HG03460 (cell line): ENCODE measurements at regions not wholly inside any gene's neighbourhood (a gene's known extent, or its start where the extent isn't known, plus 50 kb on each side); places are given as distances from the start of the nearest gene placed in this dataset.
A peak's percentile ranks its signal among the peaks of the same experiment; 100 is the strongest.
"Not testable (repeated sequence)": the region's sequence is repeated elsewhere in the genome, so short reads cannot be mapped to it uniquely, and the experiment has no call there.

Experiments used
- ATAC-seq: cut with Tn5 transposase; IDR thresholded peaks from one replicate; pipeline ENCODE4 v1.9.1; 2021; ENCODE audit not compliant: unreplicated experiment

GRCh38 chr12:90515199-90516175 lies 439.5 kb downstream of the CCER1 start:
- peak; percentile 96 for ATAC-seq

DNA sequence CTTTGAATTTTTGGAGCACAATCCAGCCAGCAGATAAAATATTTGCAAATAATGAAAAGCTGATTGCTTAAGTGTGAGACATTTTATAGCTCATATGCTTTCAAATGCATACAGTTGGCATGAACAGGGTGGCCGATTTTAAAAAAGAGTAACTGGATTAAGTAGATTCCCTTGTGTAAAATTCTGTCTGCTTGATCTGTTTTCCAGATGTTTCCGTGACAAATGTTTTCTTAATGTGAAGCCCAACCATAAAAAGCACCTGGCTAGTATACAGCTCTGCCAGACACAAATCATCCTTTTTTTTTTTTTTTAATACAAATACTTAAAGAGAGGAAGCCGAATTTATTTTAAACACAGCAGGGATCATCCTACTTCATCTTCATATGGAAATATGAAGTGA lies 440.7 kb downstream of the CCER1 start:
- no peak for ATAC-seq

- ATAC-seq, result no peak
Measured at GRCh38 chr12:90512518-90512917, 442.5 kb downstream of the CCER1 start.

DNA sequence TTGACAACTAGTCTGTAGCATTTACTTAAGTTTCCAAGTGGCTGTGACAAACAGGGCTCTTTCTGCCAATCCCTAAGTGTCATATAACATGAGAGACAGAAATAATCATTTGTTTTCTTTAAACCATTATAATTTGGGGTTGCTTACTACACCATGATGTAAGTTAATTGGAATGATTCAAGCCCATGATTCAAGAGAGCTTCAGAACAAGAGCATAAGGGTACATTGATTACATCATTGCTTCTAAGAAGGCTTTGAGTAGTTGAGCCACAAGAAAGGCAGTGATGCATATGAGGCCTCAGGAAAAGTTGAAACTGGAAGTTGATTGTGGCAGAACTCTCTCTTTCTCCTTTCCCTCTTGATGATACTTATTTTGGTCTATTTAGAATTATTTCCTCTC lies 444.0 kb downstream of the CCER1 start:
- no peak for ATAC-seq

- no peak for ATAC-seq
Measured at GRCh38 chr12:90504806-90505205, 450.2 kb downstream of the CCER1 start.

- ATAC-seq, result no peak
Measured at GRCh38 chr12:90502070-90502469, 452.9 kb downstream of the CCER1 start.

- ATAC-seq, result no peak
Measured at GRCh38 chr12:90501412-90501811, 453.6 kb downstream of the CCER1 start.

DNA sequence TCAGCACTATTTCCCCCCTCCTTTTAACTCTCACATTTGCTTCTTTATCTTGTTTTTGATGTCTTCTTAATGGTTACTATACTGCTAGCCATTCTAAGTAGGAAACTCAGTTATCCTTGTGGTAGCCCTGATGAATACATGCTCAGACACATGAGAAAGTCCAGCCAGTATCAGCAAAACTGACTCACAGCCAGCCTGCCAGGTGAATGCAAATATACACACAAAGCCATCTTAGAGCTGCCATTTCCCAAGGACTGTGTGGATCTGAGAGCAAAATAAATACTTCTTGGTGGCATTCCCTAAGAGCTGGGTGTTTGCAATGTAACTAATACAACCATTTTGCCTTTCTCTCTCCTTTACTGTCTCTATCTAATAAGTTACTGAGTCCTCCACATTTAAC lies 455.2 kb downstream of the CCER1 start:
- ATAC-seq, result no peak

DNA sequence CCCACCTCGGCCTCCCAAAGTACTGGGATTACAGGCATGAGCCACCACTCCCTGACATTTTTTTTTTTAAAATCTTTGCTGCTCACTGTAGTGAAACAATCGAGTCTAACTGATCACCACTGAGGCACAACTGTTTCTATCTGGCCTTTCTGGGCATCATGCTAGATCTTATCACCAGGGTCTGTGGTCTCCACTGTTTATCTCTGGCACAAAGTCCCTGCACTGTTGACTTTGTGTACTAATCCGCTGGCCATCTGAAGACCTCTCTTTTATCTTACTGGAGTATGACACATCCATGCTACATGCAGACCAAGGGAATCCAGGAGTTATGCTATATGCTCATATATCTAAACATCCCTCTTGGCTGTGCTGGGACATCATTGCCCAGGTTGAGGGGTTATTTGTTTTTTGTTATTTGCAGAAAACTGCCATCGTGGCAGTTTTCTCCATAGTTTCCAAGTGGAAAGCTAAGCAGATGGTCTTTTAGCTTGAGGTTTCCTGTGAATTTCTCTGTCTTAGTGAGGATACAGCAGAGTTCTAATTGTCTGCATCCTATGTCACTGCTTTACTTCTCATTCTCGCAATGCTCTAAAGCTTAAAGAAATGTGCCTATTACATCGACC lies 456.9 kb downstream of the CCER1 start:
- no peak for ATAC-seq

DNA sequence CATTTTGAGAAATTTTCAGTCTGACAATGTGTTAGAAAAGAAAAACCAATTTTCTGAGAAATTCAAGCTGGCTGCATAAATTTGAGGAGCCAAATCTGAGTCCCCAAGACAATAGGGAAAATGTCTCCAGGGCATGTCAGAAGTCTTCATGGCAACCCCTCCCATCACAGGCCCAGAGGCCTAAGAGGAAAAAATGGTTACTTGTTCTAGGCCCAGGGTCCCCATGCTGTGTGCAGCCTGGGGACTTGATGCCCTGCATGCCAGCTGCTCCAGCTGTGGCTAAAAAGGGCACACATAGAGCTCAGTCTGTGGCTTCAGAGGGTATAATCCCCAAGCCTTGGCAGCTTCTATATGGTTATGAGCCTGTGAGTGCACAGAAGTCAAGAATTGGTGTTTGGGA lies 464.6 kb downstream of the CCER1 start:
- ATAC-seq, result no peak

- ATAC-seq, result no peak
Measured at GRCh38 chr12:90489141-90489540, 465.8 kb downstream of the CCER1 start.

- no peak for ATAC-seq
Measured at GRCh38 chr12:90485560-90485959, 469.4 kb downstream of the CCER1 start.

DNA sequence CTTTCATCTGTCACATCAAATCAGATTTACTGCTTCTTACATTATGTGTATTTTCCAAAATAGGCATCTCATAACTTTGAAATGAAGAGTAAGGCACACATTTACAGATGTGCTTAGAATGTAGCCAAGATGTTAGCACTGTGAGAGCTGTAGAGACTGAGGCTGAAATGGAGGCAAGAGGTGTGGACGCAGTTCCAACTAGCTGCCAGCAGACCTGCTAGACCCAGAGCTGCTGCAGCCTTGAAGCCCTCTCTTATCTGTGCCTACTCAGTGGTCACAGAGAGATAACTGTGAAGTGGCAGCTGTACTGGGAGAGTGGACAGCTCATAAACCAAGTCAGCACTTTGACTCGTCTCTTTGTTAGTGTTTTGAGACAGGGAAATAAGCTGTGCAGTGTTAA lies 470.9 kb downstream of the CCER1 start:
- ATAC-seq, result no peak

- no peak for ATAC-seq
Measured at GRCh38 chr12:90481748-90482147, 473.2 kb downstream of the CCER1 start.

- ATAC-seq, result no peak
Measured at GRCh38 chr12:90479237-90479636, 475.7 kb downstream of the CCER1 start.

- ATAC-seq, result no peak
Measured at GRCh38 chr12:90473831-90474230, 481.1 kb downstream of the CCER1 start.

DNA sequence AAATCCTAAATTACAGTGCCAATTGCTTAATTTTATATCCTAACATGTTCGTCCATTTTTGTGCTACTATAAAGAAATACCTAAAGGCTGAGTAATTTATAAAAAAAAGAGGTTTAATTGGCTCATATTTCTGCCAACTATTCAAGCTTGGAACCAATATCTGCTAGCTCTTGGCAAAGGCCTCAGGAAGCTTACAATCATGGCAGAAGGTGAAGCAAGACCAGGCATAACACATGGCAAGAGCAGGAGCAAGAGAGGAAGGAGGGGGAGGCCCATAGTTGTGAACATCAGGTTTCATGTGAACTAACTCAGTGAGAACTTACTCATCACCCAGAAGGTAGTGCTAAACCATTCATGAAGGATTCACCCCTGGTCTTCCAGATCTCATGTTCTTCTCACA lies 494.3 kb downstream of the CCER1 start:
- no peak for ATAC-seq

DNA sequence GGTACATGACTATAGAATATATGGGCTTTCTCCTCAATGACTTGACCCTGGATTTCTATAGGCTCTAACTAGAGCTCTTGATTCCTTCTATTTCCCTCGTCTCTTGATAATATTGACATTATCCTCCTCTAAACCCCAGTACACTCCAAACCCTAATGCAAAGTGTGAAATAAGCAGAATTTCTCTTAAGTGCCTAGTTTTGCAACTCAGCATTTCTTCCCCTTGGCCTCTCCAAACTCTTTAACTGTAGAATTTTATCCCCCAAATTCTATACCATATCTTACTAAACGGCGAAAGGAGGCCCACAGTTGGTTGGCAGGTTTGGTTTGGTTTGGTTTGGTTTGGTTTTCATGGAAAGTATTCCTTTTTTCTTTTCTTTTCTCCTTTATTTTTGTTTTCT lies 498.7 kb downstream of the CCER1 start:
- ATAC-seq, result no peak

- ATAC-seq, result no peak
Measured at GRCh38 chr12:90455756-90456155, 499.2 kb downstream of the CCER1 start.

GRCh38 chr12:90449611-90450010 lies 505.4 kb downstream of the CCER1 start:
- no peak for ATAC-seq

DNA sequence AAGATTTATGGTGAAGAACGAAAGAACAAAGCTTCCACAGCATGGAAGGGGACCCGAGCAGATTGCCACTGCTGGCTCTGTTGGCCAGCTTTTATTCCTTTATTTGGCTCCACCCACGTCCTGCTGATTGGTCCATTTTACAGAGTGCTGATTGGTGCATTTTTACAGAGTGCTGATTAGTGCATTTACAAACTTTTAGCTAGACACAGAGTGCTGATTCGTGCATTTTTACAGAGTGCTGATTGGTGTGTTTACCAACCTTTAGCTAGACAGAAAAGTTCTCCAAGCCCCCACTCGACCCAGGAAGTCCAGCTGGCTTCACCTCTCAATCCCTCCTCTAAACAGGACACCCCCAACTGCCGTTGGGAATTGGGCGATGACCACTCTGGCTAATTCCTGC lies 511.5 kb downstream of the CCER1 start:
- not testable (repeated sequence) for ATAC-seq

- ATAC-seq, result no peak
Measured at GRCh38 chr12:90441431-90441830, 513.5 kb downstream of the CCER1 start.
